ENCODE measurements at regions not wholly inside any gene's neighbourhood (a gene's known extent, or its start where the extent isn't known, plus 50 kb on each side); places are given as distances from the start of the nearest gene placed in this dataset.

DNA sequence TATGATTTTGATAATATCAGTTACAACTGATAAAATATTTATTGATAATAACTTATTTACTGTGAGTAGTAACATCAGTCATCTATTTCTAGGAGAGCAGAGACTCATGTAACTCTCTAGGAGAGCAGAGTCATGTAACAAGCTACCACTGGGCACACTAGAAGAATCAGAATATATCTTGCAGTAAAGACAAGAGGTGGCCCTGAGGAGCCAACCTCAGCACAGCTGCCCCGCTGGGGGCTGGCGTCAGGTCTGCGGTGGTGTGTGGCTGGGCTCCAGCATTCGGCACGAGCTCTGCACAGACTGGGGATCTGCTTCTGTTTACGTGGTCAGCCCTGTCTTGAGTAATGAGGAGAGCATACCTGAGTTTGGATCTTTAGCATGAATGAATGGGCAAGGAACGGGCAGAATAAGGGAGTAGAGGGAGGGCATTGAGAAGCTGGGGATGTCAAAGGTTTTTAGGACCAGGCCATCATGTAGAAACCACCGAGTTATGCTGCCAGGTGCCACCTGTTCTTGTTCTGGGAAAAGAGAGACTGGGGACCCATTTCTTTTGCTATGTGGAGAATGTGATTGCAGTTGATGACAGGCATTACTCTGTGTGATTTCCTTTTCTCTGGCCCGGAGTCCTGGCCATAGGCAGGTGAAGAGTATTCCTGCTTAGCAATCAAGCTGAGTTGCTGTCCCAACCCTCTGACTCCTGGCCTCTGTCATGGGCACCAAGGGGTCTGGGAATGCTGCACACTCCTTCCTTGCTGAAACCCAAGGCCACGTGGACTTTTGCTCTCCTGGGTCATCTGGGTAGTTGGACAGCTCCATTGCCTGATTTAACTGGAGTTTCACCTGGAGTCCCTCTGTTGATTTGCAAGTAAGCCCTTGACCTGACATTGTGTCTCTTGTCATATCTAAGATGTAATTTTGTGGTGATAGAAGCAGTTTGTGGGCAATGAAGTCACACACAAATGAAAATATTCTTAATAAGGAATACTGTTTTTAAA lies 50.9 kb upstream of the HEPHL1 start:
- CTCF ChIA-PET: no interaction called here
- Histone ChIP-seq H3K27ac (ENCODE audit: low read depth in 2 of 2, low read length in 1 of 2) (no peak overlapping the region), H2AFZ (ENCODE audit: low read depth) (no peak overlapping the region), H4K20me1 (ENCODE audit: insufficient read depth) (no peaks in the 10 kb centered on the region), H3K36me3 (replicated peaks in 1 of 2; ENCODE audit: control insufficient read depth in 1 of 2, insufficient read depth in 2 of 2, low read length in 1 of 2) (no peaks in the 10 kb centered on the region), H3K9ac (no peak overlapping the region), H3K4me1 (ENCODE audit: control insufficient read depth in 1 of 2, insufficient read depth in 2 of 2, low read depth in 1 of 2, low read length in 1 of 2) (no peaks in the 10 kb centered on the region), H3K4me2 (no peak overlapping the region), H3K27me3 (ENCODE audit: insufficient read depth) (no peaks in the 10 kb centered on the region), H3K4me3 (ENCODE audit: low read depth in 2 of 2, low read length in 1 of 2) (no peak overlapping the region), H3K9me3 (no peaks in the 10 kb centered on the region), H3K79me2 (ENCODE audit: insufficient read depth) (no peaks in the 10 kb centered on the region), H3K9me2 (no peaks in the 10 kb centered on the region), H3F3A (replicated peaks; ENCODE audit: insufficient read depth) (no peaks in the 10 kb centered on the region)
- WGBS (ENCODE audit: low lambda C conversion rate): 18% methylated on average over 7 of the region's 10 CpGs
- POLR2A ChIA-PET: no interaction called here
- DNase-seq: no peak
- TF ChIP-seq, protein P1, sequence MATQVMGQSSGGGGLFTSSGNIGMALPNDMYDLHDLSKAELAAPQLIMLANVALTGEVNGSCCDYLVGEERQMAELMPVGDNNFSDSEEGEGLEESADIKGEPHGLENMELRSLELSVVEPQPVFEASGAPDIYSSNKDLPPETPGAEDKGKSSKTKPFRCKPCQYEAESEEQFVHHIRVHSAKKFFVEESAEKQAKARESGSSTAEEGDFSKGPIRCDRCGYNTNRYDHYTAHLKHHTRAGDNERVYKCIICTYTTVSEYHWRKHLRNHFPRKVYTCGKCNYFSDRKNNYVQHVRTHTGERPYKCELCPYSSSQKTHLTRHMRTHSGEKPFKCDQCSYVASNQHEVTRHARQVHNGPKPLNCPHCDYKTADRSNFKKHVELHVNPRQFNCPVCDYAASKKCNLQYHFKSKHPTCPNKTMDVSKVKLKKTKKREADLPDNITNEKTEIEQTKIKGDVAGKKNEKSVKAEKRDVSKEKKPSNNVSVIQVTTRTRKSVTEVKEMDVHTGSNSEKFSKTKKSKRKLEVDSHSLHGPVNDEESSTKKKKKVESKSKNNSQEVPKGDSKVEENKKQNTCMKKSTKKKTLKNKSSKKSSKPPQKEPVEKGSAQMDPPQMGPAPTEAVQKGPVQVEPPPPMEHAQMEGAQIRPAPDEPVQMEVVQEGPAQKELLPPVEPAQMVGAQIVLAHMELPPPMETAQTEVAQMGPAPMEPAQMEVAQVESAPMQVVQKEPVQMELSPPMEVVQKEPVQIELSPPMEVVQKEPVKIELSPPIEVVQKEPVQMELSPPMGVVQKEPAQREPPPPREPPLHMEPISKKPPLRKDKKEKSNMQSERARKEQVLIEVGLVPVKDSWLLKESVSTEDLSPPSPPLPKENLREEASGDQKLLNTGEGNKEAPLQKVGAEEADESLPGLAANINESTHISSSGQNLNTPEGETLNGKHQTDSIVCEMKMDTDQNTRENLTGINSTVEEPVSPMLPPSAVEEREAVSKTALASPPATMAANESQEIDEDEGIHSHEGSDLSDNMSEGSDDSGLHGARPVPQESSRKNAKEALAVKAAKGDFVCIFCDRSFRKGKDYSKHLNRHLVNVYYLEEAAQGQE (IDR thresholded peaks at IDR 0.05; ENCODE audit: low read depth, low read length): 0 out of 2 replicates have a peak, but pooled peaks have one; percentile 21
- no peak for TF ChIP-seq YY1 (IDR thresholded peaks at IDR 0.05; ENCODE audit: low read depth)
